Transverse colon (tissue), 3 donors: ENCODE measurements at regions not wholly inside any gene's neighbourhood (a gene's known extent, or its start where the extent isn't known, plus 50 kb on each side); places are given as distances from the start of the nearest gene placed in this dataset.

Experiments used
- EP300 ChIP-seq: sonication (generic); formaldehyde crosslinking; IDR thresholded peaks from one replicate; pipeline ENCODE4 v1.6.1; 2017; ENCODE audit warnings: antibody characterized with exemption, low read depth
- POLR2A ChIP-seq: fragments of 450-650 bp; IDR thresholded peaks from one replicate; pipeline ENCODE4 v1.6.1; 2016; ENCODE audit warnings: antibody characterized with exemption, mild to moderate bottlenecking, moderate library complexity
- TF ChIP-seq, protein P1 (sequence below), 5 experiments: fragments of 200-600 bp in 3 of 5; fragments of 450-650 bp in 2 of 5; sonication (generic) in 3 of 5; IDR thresholded peaks; 1 replicate in 2 of 5; 2 replicates in 3 of 5; pipeline ENCODE4 v1.5.1; 2016 to 2017; ENCODE audit warnings: antibody characterized with exemption in 5 of 5, inconsistent platforms in 3 of 5, mild to moderate bottlenecking in 2 of 5, moderate library complexity in 1 of 5

DNA sequence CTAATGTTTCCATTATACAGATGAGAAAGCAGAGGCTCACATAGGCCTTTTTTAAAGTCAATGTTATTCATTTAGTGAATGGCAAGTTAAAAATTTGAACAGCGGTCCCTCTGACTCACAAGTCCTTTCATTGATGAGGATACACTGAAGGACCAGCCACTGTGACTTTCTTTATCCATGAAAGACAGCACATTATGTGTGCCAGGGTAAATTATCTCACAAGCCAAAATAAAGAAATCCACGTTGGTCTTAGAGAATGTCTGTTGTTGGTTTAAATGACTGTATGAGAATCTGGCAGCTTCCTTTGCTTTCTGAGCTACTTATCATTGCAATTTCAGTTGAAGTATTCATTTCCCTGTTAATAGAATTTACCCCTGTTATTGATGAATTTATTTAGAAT, 485.1 kb downstream of the TBL1XR1 start:
- TF ChIP-seq, protein P1, sequence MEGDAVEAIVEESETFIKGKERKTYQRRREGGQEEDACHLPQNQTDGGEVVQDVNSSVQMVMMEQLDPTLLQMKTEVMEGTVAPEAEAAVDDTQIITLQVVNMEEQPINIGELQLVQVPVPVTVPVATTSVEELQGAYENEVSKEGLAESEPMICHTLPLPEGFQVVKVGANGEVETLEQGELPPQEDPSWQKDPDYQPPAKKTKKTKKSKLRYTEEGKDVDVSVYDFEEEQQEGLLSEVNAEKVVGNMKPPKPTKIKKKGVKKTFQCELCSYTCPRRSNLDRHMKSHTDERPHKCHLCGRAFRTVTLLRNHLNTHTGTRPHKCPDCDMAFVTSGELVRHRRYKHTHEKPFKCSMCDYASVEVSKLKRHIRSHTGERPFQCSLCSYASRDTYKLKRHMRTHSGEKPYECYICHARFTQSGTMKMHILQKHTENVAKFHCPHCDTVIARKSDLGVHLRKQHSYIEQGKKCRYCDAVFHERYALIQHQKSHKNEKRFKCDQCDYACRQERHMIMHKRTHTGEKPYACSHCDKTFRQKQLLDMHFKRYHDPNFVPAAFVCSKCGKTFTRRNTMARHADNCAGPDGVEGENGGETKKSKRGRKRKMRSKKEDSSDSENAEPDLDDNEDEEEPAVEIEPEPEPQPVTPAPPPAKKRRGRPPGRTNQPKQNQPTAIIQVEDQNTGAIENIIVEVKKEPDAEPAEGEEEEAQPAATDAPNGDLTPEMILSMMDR (IDR thresholded peaks at IDR 0.05) = no peak
- TF ChIP-seq POLR2A (no peak), EP300 (no peak)
